H1 (cell line): ENCODE measurements at regions not wholly inside any gene's neighbourhood (a gene's known extent, or its start where the extent isn't known, plus 50 kb on each side); places are given as distances from the start of the nearest gene placed in this dataset.

Experiments
- CTCF ChIA-PET: fragments of 300-600 bp; sonication (Branson Sonifier 250); formaldehyde crosslinking; loops from one replicate; lab custom pipeline; 2021; ENCODE audit not compliant: partially characterized antibody; lab: Charles Lee
- POLR2A ChIA-PET: fragments of 300-600 bp; sonication (Branson Sonifier 250); formaldehyde crosslinking; loops from one replicate; lab custom pipeline; 2021; ENCODE audit warnings: inconsistent platforms; ENCODE audit not compliant: partially characterized antibody; lab: Charles Lee
- DNase-seq, 2 experiments: peaks; one replicate each; pipeline versions ENCODE4 v3.0.0 to v3.0.0-alpha.2; 2010 to 2022; ENCODE audit warnings: low spot score in 2 of 2, low read depth in 1 of 2, mixed read lengths in 1 of 2
- FAIRE-seq: peaks from 2 replicates; lab custom pipeline; 2011; peaks lifted over from hg19 to GRCh38; lab: Jason Lieb, UNC
- H2AFZ ChIP-seq: 2 replicates; pipeline ENCODE4 v1.8.1; 2012; ENCODE audit warnings: low read length, inconsistent platforms
- H2AK5ac ChIP-seq: 2 replicates; pipeline ENCODE4 v1.6.1; 2013; ENCODE audit warnings: low read depth, low read length
- H2BK120ac ChIP-seq: replicated peaks from 2 replicates; pipeline ENCODE3; 2013; ENCODE audit warnings: low read depth, low read length, inconsistent platforms
- H2BK12ac ChIP-seq: 2 replicates; pipeline ENCODE4 v1.6.1; 2013; ENCODE audit warnings: low read depth, low read length
- H2BK15ac ChIP-seq: 2 replicates; pipeline ENCODE4 v1.6.1; 2013; ENCODE audit warnings: low read length
- H2BK20ac ChIP-seq: 2 replicates; pipeline ENCODE4 v1.6.1; 2013; ENCODE audit warnings: low read length
- H2BK5ac ChIP-seq: 2 replicates; pipeline ENCODE4 v1.6.1; 2013; ENCODE audit warnings: low read depth, low read length
- H3K14ac ChIP-seq: 2 replicates; pipeline ENCODE4 v1.6.1; 2013; ENCODE audit warnings: inconsistent platforms; ENCODE audit not compliant: insufficient read length
- H3K18ac ChIP-seq: 2 replicates; pipeline ENCODE4 v1.6.1; 2013; ENCODE audit warnings: low read length; ENCODE audit errors: extremely low read depth
- H3K23ac ChIP-seq: 2 replicates; pipeline ENCODE4 v1.6.1; 2013; ENCODE audit warnings: inconsistent platforms; ENCODE audit not compliant: insufficient read length
- H3K23me2 ChIP-seq: 2 replicates; pipeline ENCODE4 v1.6.1; 2013; ENCODE audit warnings: low read depth, low read length
- H3K27ac ChIP-seq: 2 replicates; pipeline ENCODE4 v1.6.1; 2011; ENCODE audit warnings: low read depth, low read length, inconsistent platforms
- H3K27me3 ChIP-seq, 4 experiments: replicated peaks in 1 of 4; 1 replicate in 1 of 4; 2 replicates in 3 of 4; pipeline versions ENCODE4 v1.6.1 to v1.8.1; 2011 to 2013; ENCODE audit warnings: low read length in 3 of 4, mild to moderate bottlenecking in 3 of 4, inconsistent platforms in 2 of 4, mixed read lengths in 2 of 4, moderate library complexity in 1 of 4; ENCODE audit not compliant: control insufficient read depth in 3 of 4, insufficient read depth in 3 of 4; ENCODE audit errors: extremely low read depth in 1 of 4
- H3K36me3 ChIP-seq, 4 experiments: 2 replicates each; pipeline versions ENCODE4 v1.6.1 to v1.8.1; 2011 to 2013; ENCODE audit warnings: mild to moderate bottlenecking in 4 of 4, low read length in 3 of 4, moderate library complexity in 2 of 4, control low read depth in 1 of 4, inconsistent platforms in 1 of 4; ENCODE audit not compliant: insufficient read depth in 4 of 4, control insufficient read depth in 2 of 4
- H3K4ac ChIP-seq: replicated peaks from 2 replicates; pipeline ENCODE3; 2013; ENCODE audit warnings: low read length, low read depth, mixed read lengths, inconsistent platforms; ENCODE audit not compliant: insufficient read length
- H3K4me1 ChIP-seq, 4 experiments: replicated peaks in 1 of 4; 1 replicate in 1 of 4; 2 replicates in 3 of 4; pipeline versions ENCODE4 v1.6.1 to v1.8.1; 2011 to 2013; ENCODE audit warnings: low read length in 3 of 4, inconsistent platforms in 2 of 4, mixed read lengths in 1 of 4; ENCODE audit not compliant: insufficient read depth in 4 of 4, control insufficient read depth in 3 of 4
- H3K4me2 ChIP-seq, 2 experiments: 2 replicates each; pipeline versions ENCODE4 v1.6.1 to v1.8.1; 2011 to 2013; ENCODE audit warnings: low read depth in 2 of 2, low read length in 2 of 2, control low read depth in 1 of 2, inconsistent platforms in 1 of 2, mild to moderate bottlenecking in 1 of 2; ENCODE audit not compliant: insufficient read depth in 1 of 2
- H3K4me3 ChIP-seq, 4 experiments: fragments of 200-600, 300-600 bp in 1 of 4; sonication (generic), shearing (Covaris generic), sonication (Bioruptor Twin) in 1 of 4; 2 replicates each; pipeline versions ENCODE4 v1.5.1 to v1.8.1; 2011 to 2016; ENCODE audit warnings: low read length in 4 of 4, low read depth in 3 of 4, control low read depth in 2 of 4, inconsistent platforms in 2 of 4, mild to moderate bottlenecking in 2 of 4, mixed read lengths in 1 of 4, moderate library complexity in 1 of 4; ENCODE audit not compliant: insufficient read depth in 2 of 4; ENCODE audit errors: extremely low read depth in 1 of 4
- H3K56ac ChIP-seq: replicated peaks from 2 replicates; pipeline ENCODE3; 2013; ENCODE audit warnings: low read depth, mild to moderate bottlenecking, mixed read lengths, low read length, inconsistent platforms; ENCODE audit not compliant: insufficient read length
- H3K79me1 ChIP-seq: 2 replicates; pipeline ENCODE4 v1.6.1; 2013; ENCODE audit warnings: low read depth, low read length, control low read depth
- H3K79me2 ChIP-seq, 2 experiments: 2 replicates each; pipeline versions ENCODE4 v1.6.1 to v1.8.1; 2012 to 2013; ENCODE audit warnings: low read length in 2 of 2, mild to moderate bottlenecking in 2 of 2, inconsistent platforms in 1 of 2; ENCODE audit not compliant: insufficient read depth in 2 of 2, control insufficient read depth in 1 of 2
- H3K9ac ChIP-seq, 4 experiments: replicated peaks in 1 of 4; 1 replicate in 1 of 4; 2 replicates in 3 of 4; pipeline versions ENCODE4 v1.6.1 to v1.8.1; 2011 to 2013; ENCODE audit warnings: low read depth in 3 of 4, low read length in 3 of 4, control low read depth in 2 of 4, mild to moderate bottlenecking in 2 of 4, moderate library complexity in 2 of 4, inconsistent platforms in 1 of 4; ENCODE audit errors: extremely low read depth in 1 of 4
- H3K9me3 ChIP-seq, 2 experiments: 2 replicates each; pipeline versions ENCODE4 v1.6.1 to v1.8.1; 2012 to 2013; ENCODE audit warnings: mild to moderate bottlenecking in 2 of 2, moderate library complexity in 2 of 2, control low read depth in 1 of 2, inconsistent platforms in 1 of 2, low read depth in 1 of 2, low read length in 1 of 2, mixed read lengths in 1 of 2; ENCODE audit not compliant: insufficient read depth in 2 of 2
- H4K20me1 ChIP-seq, 2 experiments: replicated peaks in 1 of 2; 2 replicates each; pipeline versions ENCODE3 to v1.8.1; 2011 to 2013; ENCODE audit warnings: inconsistent platforms in 2 of 2, low read length in 2 of 2, mild to moderate bottlenecking in 1 of 2; ENCODE audit not compliant: insufficient read depth in 2 of 2, control insufficient read depth in 1 of 2
- H4K5ac ChIP-seq: 2 replicates; pipeline ENCODE4 v1.6.1; 2013; ENCODE audit warnings: low read length, low read depth, mixed read lengths, inconsistent platforms; ENCODE audit not compliant: insufficient read length
- H4K8ac ChIP-seq: 2 replicates; pipeline ENCODE4 v1.8.0; 2013; ENCODE audit warnings: mild to moderate bottlenecking, moderate library complexity, low read length, inconsistent platforms; ENCODE audit not compliant: insufficient read depth; ENCODE audit errors: extremely low read depth
- H4K91ac ChIP-seq: replicated peaks from 2 replicates; pipeline ENCODE3; 2013; ENCODE audit warnings: low read length, mixed read lengths, inconsistent platforms; ENCODE audit not compliant: insufficient read length
- CBX5 ChIP-seq: fragments of 300-800, 300-1000 bp; sonication (generic); IDR thresholded peaks from 2 replicates; pipeline ENCODE4 v1.7.1; 2016; ENCODE audit warnings: antibody characterized with exemption, low read length, low read depth
- CREB1 ChIP-seq: IDR thresholded peaks from 2 replicates; pipeline ENCODE4 v1.6.1; 2012; ENCODE audit warnings: inconsistent platforms
- EP300 ChIP-seq, 2 experiments: IDR thresholded peaks; 1 replicate in 1 of 2; 2 replicates in 1 of 2; pipeline ENCODE4 v1.6.1; 2011 to 2012; ENCODE audit warnings: low read depth in 2 of 2, low read length in 2 of 2, mild to moderate bottlenecking in 2 of 2, borderline replicate concordance in 1 of 2, inconsistent platforms in 1 of 2, moderate library complexity in 1 of 2
- FOSL1 ChIP-seq: IDR thresholded peaks from 2 replicates; pipeline ENCODE4 v1.6.1; 2011; ENCODE audit warnings: mild to moderate bottlenecking, low read depth, low read length, moderate library complexity; ENCODE audit not compliant: insufficient read depth
- KDM1A ChIP-seq: fragments of 200-600, 300-600 bp; sonication (generic); IDR thresholded peaks from 2 replicates; pipeline ENCODE4 v1.7.1; 2016; ENCODE audit warnings: mild to moderate bottlenecking, low read length, borderline replicate concordance
- POLR2AphosphoS5 ChIP-seq: IDR thresholded peaks from 2 replicates; pipeline ENCODE4 v1.6.1; 2011; ENCODE audit warnings: low read depth, low read length
- RAD21 ChIP-seq, 2 experiments: IDR thresholded peaks in 1 of 2; conservative IDR thresholded peaks in 1 of 2; 2 replicates each; pipeline ENCODE4 v1.6.1; 2011; ENCODE audit warnings: low read depth in 2 of 2, low read length in 2 of 2, improper control_type of control experiment in 1 of 2, inconsistent platforms in 1 of 2, mild to moderate bottlenecking in 1 of 2, moderate library complexity in 1 of 2
- RXRA ChIP-seq: IDR thresholded peaks from 2 replicates; pipeline ENCODE4 v1.6.1; 2011; ENCODE audit warnings: low read depth, mild to moderate bottlenecking, low read length, moderate library complexity; ENCODE audit not compliant: insufficient read depth
- SP4 ChIP-seq: IDR thresholded peaks from 2 replicates; pipeline ENCODE4 v1.6.1; 2012; ENCODE audit warnings: low read length, inconsistent platforms
- TBP ChIP-seq: IDR thresholded peaks from 2 replicates; pipeline ENCODE4 v1.6.1; 2011; ENCODE audit warnings: low read depth, low read length, improper control_type of control experiment
- TCF12 ChIP-seq: IDR thresholded peaks from 2 replicates; pipeline ENCODE4 v1.6.1; 2011; ENCODE audit warnings: low read depth, mild to moderate bottlenecking, low read length
- WGBS, 2 experiments: shearing (Covaris generic) in 1 of 2; methylation state at CpG; one replicate each; pipeline versions ENCODE4 v1.1.6 to v1.1.7; 2013 to 2015; ENCODE audit warnings: low lambda C conversion rate in 2 of 2, mixed read lengths in 2 of 2, inconsistent platforms in 1 of 2, low coverage in 1 of 2, missing lambda C conversion rate in 1 of 2; ENCODE audit not compliant: insufficient replicate concordance in 2 of 2, insufficient coverage in 1 of 2, insufficient read length in 1 of 2; ENCODE audit errors: extremely low coverage in 1 of 2, missing lambda C conversion rate in 1 of 2; 5-methylcytosine and 5-hydroxymethylcytosine counted together
- TF ChIP-seq, protein P1 (sequence below): IDR thresholded peaks from 2 replicates; pipeline ENCODE4 v1.6.1; 2012; ENCODE audit warnings: inconsistent platforms

DNA sequence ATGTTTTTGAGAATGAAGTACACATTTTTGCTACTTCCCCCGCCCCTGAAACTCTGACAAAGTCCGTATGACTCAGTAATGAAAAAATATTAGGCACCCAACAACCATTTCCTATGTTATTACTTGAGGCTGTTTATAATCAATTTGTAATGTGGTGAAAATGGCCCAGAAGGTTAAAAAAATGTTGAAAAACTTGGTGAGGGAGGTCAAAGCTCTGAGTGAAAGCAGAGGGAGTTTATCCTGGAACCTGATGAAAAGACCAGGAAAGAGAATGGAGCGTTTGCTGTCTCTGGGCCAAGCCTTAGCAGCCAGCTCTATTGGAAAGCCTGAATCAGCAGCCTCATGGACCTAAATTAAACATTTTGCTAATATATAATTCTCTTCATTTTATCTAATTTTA, 367.7 kb upstream of the NEGR1 start:
- ChIA-PET POLR2A (no interaction called here), CTCF (no interaction called here)
- no peak overlapping the region for H4K8ac ChIP-seq
- no peak for FAIRE-seq
- H3K9ac ChIP-seq = no peak overlapping the region
- no peak overlapping the region for H3K4me2 ChIP-seq
- H3K36me3 ChIP-seq = no peaks in the 10 kb centered on the region
- no peaks in the 10 kb centered on the region for H4K20me1 ChIP-seq
- no peak overlapping the region for H2AFZ ChIP-seq
- H4K91ac ChIP-seq = no peak overlapping the region
- H3K79me2 ChIP-seq = no peaks in the 10 kb centered on the region
- no peak overlapping the region for H2BK120ac ChIP-seq
- H3K14ac ChIP-seq = no peak overlapping the region
- no peaks in the 10 kb centered on the region for H3K79me1 ChIP-seq
- TF ChIP-seq RXRA (no peak), EP300 (IDR thresholded peaks at IDR 0.05; ENCODE audit: borderline replicate concordance in 1 of 2, low read depth in 2 of 2, low read length in 2 of 2) (no peak), CREB1 (no peak), POLR2AphosphoS5 (no peak), TBP (no peak), SP4 (no peak), TCF12 (no peak), RAD21 (IDR thresholded peaks at IDR 0.05 in 1 of 2, conservative IDR thresholded peaks at IDR 0.05 in 1 of 2; ENCODE audit: low read depth in 2 of 2, low read length in 2 of 2) (no peak), KDM1A (no peak), FOSL1 (no peak), CBX5 (no peak)
- TF ChIP-seq, protein P1, sequence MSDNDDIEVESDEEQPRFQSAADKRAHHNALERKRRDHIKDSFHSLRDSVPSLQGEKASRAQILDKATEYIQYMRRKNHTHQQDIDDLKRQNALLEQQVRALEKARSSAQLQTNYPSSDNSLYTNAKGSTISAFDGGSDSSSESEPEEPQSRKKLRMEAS = no peak
- H2BK15ac ChIP-seq = no peak overlapping the region
- no peak overlapping the region for H3K18ac ChIP-seq
- H3K4me1 ChIP-seq = no peaks in the 10 kb centered on the region
- H3K27ac ChIP-seq = no peak overlapping the region
- no peaks in the 10 kb centered on the region; the same call in 1 of the 2 replicates for H3K23me2 ChIP-seq
- no peak overlapping the region for H2AK5ac ChIP-seq
- no peak overlapping the region for H3K56ac ChIP-seq
- H3K4ac ChIP-seq = no peak overlapping the region
- no peak overlapping the region for H2BK5ac ChIP-seq
- 90% methylated on average over 3 of the region's 3 CpGs; no CpG with 5 or more reads in 1 of the 2 experiments for WGBS, 2 experiments
- H3K9me3 ChIP-seq = no peaks in the 10 kb centered on the region
- no peaks in the 10 kb centered on the region for H3K27me3 ChIP-seq
- H4K5ac ChIP-seq = no peak overlapping the region
- no peak overlapping the region for H2BK20ac ChIP-seq
- DNase-seq = no peak
- no peak overlapping the region for H3K23ac ChIP-seq
- no peak overlapping the region for H2BK12ac ChIP-seq
- no peak overlapping the region for H3K4me3 ChIP-seq
